GM23248 (cell line): ENCODE measurements at regions not wholly inside any gene's neighbourhood (a gene's known extent, or its start where the extent isn't known, plus 50 kb on each side); places are given as distances from the start of the nearest gene placed in this dataset.
"Not testable (repeated sequence)": the region's sequence is repeated elsewhere in the genome, so short reads cannot be mapped to it uniquely, and the experiment has no call there.

ENCODE experiments used
- DNase-seq: peaks from one replicate; pipeline ENCODE4 v3.0.0-alpha.2; 2015
- H2AFZ ChIP-seq: fragments of 200-600 bp; sonication (generic); 2 replicates; pipeline ENCODE4 v1.6.1; 2016; ENCODE audit warnings: antibody characterized with exemption
- H3F3A ChIP-seq: fragments of 200-600 bp; sonication (generic); 2 replicates; pipeline ENCODE4 v1.6.1; 2016; ENCODE audit warnings: mild to moderate bottlenecking, antibody characterized with exemption, mixed run types; ENCODE audit not compliant: insufficient read depth
- H3K27ac ChIP-seq: fragments of 200-600 bp; sonication (generic); 2 replicates; pipeline ENCODE4 v1.5.1; 2016; ENCODE audit warnings: mild to moderate bottlenecking
- H3K27me3 ChIP-seq: fragments of 200-600 bp; sonication (generic); replicated peaks from 2 replicates; pipeline ENCODE4 v1.6.1; 2016; ENCODE audit warnings: mild to moderate bottlenecking; ENCODE audit not compliant: insufficient read depth
- H3K36me3 ChIP-seq: fragments of 200-600 bp; sonication (generic); 2 replicates; pipeline ENCODE4 v1.6.1; 2016; ENCODE audit warnings: low read depth, mild to moderate bottlenecking
- H3K4me1 ChIP-seq: fragments of 200-600 bp; sonication (generic); 2 replicates; pipeline ENCODE4 v1.6.1; 2016; ENCODE audit warnings: mild to moderate bottlenecking; ENCODE audit not compliant: insufficient read depth
- H3K4me2 ChIP-seq: fragments of 200-600 bp; sonication (generic); one replicate; pipeline ENCODE4 v1.6.1; 2016; ENCODE audit warnings: mild to moderate bottlenecking; ENCODE audit not compliant: unreplicated experiment
- H3K4me3 ChIP-seq: fragments of 200-600 bp; sonication (generic); 2 replicates; pipeline ENCODE4 v1.5.1; 2016; ENCODE audit warnings: mild to moderate bottlenecking
- H3K79me2 ChIP-seq: fragments of 200-600 bp; sonication (generic); 2 replicates; pipeline ENCODE4 v1.6.1; 2016; ENCODE audit warnings: mild to moderate bottlenecking; ENCODE audit not compliant: insufficient read depth
- H3K9ac ChIP-seq: fragments of 200-600 bp; sonication (generic); 2 replicates; pipeline ENCODE4 v1.6.1; 2016; ENCODE audit warnings: mild to moderate bottlenecking
- H3K9me2 ChIP-seq: fragments of 200-600 bp; sonication (generic); 2 replicates; pipeline ENCODE4 v1.6.1; 2016; ENCODE audit warnings: mixed run types, mild to moderate bottlenecking, moderate library complexity; ENCODE audit not compliant: insufficient read depth
- H3K9me3 ChIP-seq: fragments of 200-600 bp; sonication (generic); one replicate; pipeline ENCODE4 v1.6.1; 2017; ENCODE audit warnings: low read depth
- H4K20me1 ChIP-seq: fragments of 200-600 bp; sonication (generic); 2 replicates; pipeline ENCODE4 v1.6.0; 2016; ENCODE audit not compliant: insufficient read depth
- EZH2 ChIP-seq: fragments of 200-600 bp; sonication (generic); IDR thresholded peaks from 2 replicates; pipeline ENCODE4 v1.6.1; 2018; ENCODE audit warnings: antibody characterized with exemption, mild to moderate bottlenecking; ENCODE audit not compliant: insufficient read depth, poor library complexity, severe bottlenecking
- EZH2phosphoT487 ChIP-seq: fragments of 200-600 bp; sonication (generic); IDR thresholded peaks from 2 replicates; pipeline ENCODE4 v1.6.1; 2018; ENCODE audit warnings: antibody characterized with exemption, moderate library complexity, mild to moderate bottlenecking, low read depth; ENCODE audit not compliant: insufficient read depth
- WGBS, 2 experiments: methylation state at CpG; one replicate each; pipeline ENCODE4 v1.1.6; 2015 to 2017; ENCODE audit warnings: low lambda C conversion rate in 2 of 2, low coverage in 1 of 2; ENCODE audit errors: missing lambda C conversion rate in 2 of 2; 5-methylcytosine and 5-hydroxymethylcytosine counted together
- in situ Hi-C: fragments of 300-500 bp; cut with MboI; formaldehyde crosslinking; loops from 2 replicates; pipeline ENCODE4 v1.15.0; 2020

- no peaks in the 10 kb centered on the region for H3K9me3 ChIP-seq
- 10% methylated on average over 3 of the region's 3 CpGs for WGBS, 2 experiments
- peak; percentile 69 for DNase-seq
- H3F3A ChIP-seq = peaks cover 14% of the 10 kb centered on the region
- no peak overlapping the region; the same call in 1 of the 2 replicates for H3K4me3 ChIP-seq
- H2AFZ ChIP-seq = no peak overlapping the region
- TF ChIP-seq EZH2 = no peak
- TF ChIP-seq EZH2phosphoT487 = no peak
- H3K4me2 ChIP-seq = peak overlapping the region; percentile 56
- H4K20me1 ChIP-seq = no peaks in the 10 kb centered on the region
- in situ Hi-C loops = no loop called here
- no peaks in the 10 kb centered on the region for H3K9me2 ChIP-seq
- H3K9ac ChIP-seq = peak overlapping the region; percentile 12; the same call in 1 of the 2 replicates
- H3K27ac ChIP-seq = peak overlapping the region; percentile 37
- peaks cover 7% of the 10 kb centered on the region; the same call in 1 of the 2 replicates for H3K36me3 ChIP-seq
- H3K4me1 ChIP-seq = peaks cover 28% of the 10 kb centered on the region
- H3K79me2 ChIP-seq = peaks cover 93% of the 10 kb centered on the region
- no peaks in the 10 kb centered on the region for H3K27me3 ChIP-seq
Observed at GRCh38 chr9:715743-716400, 125.6 kb upstream of the DMRT1 start.

DNA sequence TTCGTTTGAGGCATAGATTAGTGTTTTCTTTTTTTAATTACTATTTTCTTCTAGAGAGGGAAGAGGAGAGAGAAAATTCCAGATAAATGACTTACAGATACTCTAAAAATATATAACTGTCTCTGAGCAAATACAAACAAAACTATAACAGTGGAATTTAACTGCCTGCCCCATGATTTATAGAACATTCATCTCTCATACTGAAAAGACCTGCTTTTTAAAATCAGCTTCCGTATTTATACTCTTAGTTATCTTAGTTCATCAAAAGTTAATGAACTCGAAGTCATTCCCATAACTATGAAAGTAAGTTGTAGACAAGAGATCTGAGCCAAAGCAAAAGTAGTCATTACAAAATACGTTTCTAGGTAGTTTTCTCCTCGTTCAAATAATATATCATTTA, 123.8 kb upstream of the DMRT1 start:
- TF ChIP-seq EZH2phosphoT487 = no peak
- no peak for TF ChIP-seq EZH2
- Histone ChIP-seq H3K36me3 (no peaks in the 10 kb centered on the region), H3F3A (peaks cover 14% of the 10 kb centered on the region), H4K20me1 (no peaks in the 10 kb centered on the region), H3K79me2 (peaks cover 93% of the 10 kb centered on the region), H3K9ac (no peak overlapping the region), H3K4me1 (peaks cover 28% of the 10 kb centered on the region), H3K9me2 (no peaks in the 10 kb centered on the region), H2AFZ (no peak overlapping the region), H3K27ac (no peak overlapping the region), H3K9me3 (no peaks in the 10 kb centered on the region), H3K4me2 (no peak overlapping the region), H3K27me3 (no peaks in the 10 kb centered on the region), H3K4me3 (no peak overlapping the region)
- in situ Hi-C loops = no loop called here
- DNase-seq = no peak
- WGBS, 2 experiments = 77 to 82% methylated on average over 5 of the region's 5 CpGs

DNA sequence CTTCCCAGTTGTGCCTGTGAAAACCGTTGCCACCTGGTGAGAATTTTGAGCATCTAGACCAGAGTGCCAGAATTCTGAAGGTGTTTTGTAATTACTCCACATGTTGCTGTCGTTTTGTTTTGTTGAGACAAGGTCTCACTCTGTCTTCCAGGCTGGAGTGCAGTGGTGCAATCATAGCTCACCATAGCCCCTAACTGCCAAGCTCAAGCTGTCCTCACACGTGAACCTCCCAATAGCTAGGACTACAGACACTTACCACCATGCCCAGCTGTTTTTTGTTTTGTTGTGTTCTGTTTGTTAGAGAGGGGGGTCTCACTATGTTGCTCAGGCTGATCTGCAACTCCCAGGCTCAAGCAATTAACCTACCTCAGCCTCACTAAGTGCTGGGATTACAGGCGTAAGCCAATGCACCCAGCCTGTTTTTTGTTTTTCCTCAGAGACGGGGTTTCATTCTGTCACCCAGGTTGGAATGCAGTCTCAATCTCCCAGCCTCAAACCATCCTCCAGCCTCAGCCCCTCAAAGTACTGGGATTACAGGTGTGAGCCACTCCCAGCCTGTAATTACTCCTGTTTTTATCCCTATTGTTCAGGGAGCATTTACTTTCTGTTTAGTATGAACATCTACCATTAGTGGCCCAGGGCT, 121.1 kb upstream of the DMRT1 start:
- Histone ChIP-seq H2AFZ (no peak overlapping the region), H3K27me3 (no peaks in the 10 kb centered on the region), H3F3A (peaks cover 11% of the 10 kb centered on the region), H3K4me1 (peaks cover 17% of the 10 kb centered on the region), H3K4me2 (no peak overlapping the region), H4K20me1 (no peaks in the 10 kb centered on the region), H3K9ac (no peak overlapping the region), H3K36me3 (no peaks in the 10 kb centered on the region), H3K79me2 (peaks cover 98% of the 10 kb centered on the region), H3K9me3 (no peaks in the 10 kb centered on the region), H3K27ac (no peak overlapping the region), H3K9me2 (no peaks in the 10 kb centered on the region), H3K4me3 (no peak overlapping the region)
- in situ Hi-C loops = no loop called here
- 86 to 87% methylated on average over 5 of the region's 5 CpGs for WGBS, 2 experiments
- no peak for DNase-seq
- TF ChIP-seq EZH2 (no peak), EZH2phosphoT487 (no peak)

DNA sequence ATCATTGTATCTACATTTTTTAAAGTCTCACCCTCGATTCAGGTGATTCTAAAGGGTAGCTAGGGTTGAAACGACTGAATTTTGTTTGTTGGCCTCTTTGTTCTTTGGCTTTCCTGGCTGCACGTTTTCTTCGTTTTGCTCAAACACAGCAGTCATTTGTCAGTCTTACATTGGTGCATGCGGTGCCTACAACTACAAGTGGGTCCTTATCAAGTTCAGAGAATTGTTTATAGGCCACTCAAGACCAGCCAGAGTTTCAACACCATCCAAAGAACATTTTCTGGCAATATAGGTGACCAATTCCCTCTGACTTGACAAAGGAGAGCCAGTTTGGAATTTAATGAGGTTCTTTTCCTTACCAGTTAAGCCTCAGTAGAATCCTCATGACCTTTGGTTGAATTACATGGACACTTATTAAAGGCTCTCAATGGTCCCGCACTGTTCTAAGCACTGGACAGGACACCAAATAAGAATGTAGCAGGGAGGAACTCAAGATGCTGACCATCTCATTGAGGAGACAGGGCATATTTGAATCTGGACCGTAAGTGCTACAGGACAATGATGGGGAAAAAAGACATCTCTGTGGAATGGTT, 119.0 kb upstream of the DMRT1 start:
- in situ Hi-C loops = no loop called here
- no peak overlapping the region for H3K27ac ChIP-seq
- no peak overlapping the region for H3K9ac ChIP-seq
- peaks cover 98% of the 10 kb centered on the region for H3K79me2 ChIP-seq
- H4K20me1 ChIP-seq = no peaks in the 10 kb centered on the region
- DNase-seq = no peak
- no peak overlapping the region for H2AFZ ChIP-seq
- H3K36me3 ChIP-seq = no peaks in the 10 kb centered on the region
- H3K4me1 ChIP-seq = no peaks in the 10 kb centered on the region
- no peaks in the 10 kb centered on the region for H3K27me3 ChIP-seq
- H3K9me2 ChIP-seq = no peaks in the 10 kb centered on the region
- no peaks in the 10 kb centered on the region for H3K9me3 ChIP-seq
- H3K4me3 ChIP-seq = no peak overlapping the region
- 94 to 96% methylated on average over 7 of the region's 7 CpGs for WGBS, 2 experiments
- H3K4me2 ChIP-seq = no peak overlapping the region
- TF ChIP-seq EZH2 (no peak), EZH2phosphoT487 (no peak)
- no peaks in the 10 kb centered on the region for H3F3A ChIP-seq

- peaks cover 91% of the 10 kb centered on the region for H3K79me2 ChIP-seq
- H3K36me3 ChIP-seq, in situ Hi-C loops: not testable (repeated sequence)
Observed at GRCh38 chr9:724461-724860, 117.0 kb upstream of the DMRT1 start.

More at GRCh38 chr9:724461-724860, 117.0 kb upstream of the DMRT1 start:
- not testable (repeated sequence) for H3F3A ChIP-seq, H3K4me3 ChIP-seq, H3K9ac ChIP-seq, H4K20me1 ChIP-seq, H3K27ac ChIP-seq, H3K4me2 ChIP-seq, DNase-seq, H2AFZ ChIP-seq, H3K4me1 ChIP-seq, H3K9me2 ChIP-seq, H3K9me3 ChIP-seq, H3K27me3 ChIP-seq
- WGBS, 2 experiments = 91 to 92% methylated on average over 14 of the region's 14 CpGs
